ENCODE measurements at regions not wholly inside any gene's neighbourhood (a gene's known extent, or its start where the extent isn't known, plus 50 kb on each side); places are given as distances from the start of the nearest gene placed in this dataset.
"Not testable (repeated sequence)": the region's sequence is repeated elsewhere in the genome, so short reads cannot be mapped to it uniquely, and the experiment has no call there.

DNA sequence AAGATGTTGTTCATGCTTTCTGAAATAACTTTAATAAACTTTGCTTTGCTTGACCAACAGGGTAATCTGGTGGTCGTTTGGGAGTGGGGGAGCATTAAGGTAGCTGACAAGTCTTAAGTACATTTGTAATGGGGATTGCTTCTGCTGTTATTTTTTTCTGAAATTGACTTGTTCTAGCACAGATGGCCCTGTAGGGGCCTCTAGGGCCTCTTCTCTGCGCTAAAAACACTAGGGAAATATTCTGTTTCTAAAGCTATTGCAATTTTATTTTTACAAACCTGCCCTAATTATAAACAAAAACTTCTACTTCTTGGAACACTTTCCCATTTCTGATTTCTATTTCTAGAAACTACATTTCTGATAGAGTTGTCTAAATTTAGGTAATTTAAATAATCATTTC lies 191.3 kb upstream of the KCNJ3 start:
- peak; percentile 18 for DNase-seq

DNA sequence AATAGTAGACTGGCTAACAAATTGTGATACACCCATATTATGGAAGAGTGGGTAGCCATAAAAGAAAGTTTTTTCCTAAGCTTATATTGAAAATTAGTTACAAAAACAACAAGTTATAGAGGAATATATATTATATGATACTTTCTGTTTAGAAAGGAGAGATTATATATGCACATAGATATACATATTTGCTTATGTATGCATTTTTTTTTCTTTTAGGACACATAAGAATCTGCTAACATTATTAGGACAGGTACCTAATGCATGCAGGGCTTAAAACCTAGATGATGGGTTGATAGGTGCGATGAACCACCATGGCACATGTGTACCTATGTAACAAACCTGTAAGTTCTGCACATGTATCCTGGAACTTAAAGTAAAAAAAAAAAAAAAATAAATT lies 179.6 kb upstream of the KCNJ3 start:
- no peak for DNase-seq

DNA sequence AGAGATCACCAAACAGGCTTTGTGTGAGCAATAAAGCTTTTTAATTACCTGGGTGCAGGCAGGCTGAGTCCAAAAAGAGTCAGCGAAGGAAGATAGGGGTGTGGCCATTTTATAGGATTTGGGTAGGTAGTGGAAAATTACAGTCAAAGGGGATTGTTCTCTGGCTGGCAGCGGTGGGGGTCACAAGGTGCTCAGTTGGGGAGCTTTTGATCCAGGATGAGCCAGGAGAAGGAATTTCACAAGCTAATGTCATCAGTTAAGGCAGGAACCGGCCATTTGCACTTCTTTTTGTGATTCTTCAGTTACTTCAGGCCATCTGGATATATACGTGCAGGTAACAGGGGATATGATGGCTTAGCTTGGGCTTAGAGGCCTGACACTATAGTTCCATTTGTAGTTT lies 177.5 kb upstream of the KCNJ3 start:
- not testable (repeated sequence) for DNase-seq

DNA sequence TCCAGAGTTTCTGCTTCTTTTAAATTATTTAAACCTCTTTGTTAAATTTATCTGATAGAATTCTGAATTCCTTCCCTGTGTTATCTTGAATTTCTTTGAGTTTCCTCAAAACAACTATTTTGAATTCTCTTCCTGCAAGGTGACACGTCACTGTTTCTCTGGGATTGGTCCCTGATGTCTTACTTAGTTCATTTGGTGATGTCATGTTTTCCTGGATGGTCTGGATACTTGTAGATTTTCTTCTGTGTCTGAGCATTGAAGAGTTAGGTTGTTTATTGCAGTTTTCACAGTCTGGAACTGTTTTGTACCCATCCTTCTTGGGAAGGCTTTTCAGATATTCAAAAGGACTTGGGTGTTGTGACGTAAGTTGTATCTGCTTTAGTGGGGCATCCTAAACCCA lies 172.3 kb upstream of the KCNJ3 start:
- no peak for DNase-seq

DNA sequence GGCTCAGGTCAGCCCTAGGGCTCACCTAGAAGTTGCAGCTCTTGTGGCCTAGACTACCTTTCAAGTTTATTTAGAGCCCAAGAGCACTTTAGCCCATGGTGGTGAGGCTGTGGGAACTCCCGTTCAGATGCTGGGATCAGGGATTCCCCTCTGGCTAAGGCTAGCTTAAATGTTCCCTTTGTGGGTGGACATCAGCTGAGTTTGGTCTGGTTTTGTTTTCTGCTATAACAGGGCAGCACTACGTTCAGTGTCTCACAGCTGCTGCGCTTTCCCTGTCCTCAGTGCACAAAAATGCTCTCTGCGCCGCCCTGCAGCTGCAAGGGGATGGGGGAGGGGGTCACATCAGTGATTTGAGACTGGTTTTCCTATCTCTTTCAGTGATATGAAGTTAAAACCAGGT lies 170.5 kb upstream of the KCNJ3 start:
- DNase-seq: peak; percentile 30

DNA sequence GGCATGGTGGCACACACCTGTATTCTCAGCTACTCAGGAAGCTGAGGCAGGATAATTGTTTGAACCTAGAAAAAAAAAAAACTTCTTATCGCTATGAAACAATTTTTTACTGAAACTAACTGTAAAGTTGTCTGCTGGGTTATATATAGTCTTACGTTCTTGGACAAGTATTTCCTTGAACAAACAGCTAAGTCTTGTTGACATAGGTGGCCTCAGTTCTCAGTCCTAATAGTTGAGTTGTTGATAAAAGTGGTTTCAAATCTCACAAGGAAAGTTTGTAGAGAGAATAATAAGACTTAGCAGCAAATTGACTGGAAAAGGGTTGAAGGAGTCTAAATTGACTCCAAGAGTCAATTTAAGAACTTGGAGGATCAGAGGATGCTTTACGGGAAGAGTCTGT lies 166.5 kb upstream of the KCNJ3 start:
- DNase-seq: no peak

DNA sequence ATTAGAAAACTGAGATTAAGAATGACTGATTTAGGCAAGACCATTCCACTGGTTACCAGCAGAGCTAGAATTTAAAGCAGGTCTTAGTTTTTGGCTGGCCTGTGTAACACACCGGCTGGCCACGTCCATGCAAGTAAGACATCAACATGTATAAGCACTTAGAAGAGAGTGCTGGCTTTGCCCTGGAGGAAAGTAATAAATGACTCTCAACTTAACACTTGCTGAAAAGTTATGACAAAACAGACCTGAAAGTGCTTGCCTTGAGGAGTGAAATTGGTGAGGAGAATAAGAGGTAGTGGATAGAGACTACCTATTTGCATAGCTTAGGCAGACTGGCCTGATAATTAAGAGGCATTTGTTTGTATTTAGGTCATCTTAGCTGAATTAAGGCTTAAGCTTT lies 165.7 kb upstream of the KCNJ3 start:
- peak; percentile 3 for DNase-seq

DNA sequence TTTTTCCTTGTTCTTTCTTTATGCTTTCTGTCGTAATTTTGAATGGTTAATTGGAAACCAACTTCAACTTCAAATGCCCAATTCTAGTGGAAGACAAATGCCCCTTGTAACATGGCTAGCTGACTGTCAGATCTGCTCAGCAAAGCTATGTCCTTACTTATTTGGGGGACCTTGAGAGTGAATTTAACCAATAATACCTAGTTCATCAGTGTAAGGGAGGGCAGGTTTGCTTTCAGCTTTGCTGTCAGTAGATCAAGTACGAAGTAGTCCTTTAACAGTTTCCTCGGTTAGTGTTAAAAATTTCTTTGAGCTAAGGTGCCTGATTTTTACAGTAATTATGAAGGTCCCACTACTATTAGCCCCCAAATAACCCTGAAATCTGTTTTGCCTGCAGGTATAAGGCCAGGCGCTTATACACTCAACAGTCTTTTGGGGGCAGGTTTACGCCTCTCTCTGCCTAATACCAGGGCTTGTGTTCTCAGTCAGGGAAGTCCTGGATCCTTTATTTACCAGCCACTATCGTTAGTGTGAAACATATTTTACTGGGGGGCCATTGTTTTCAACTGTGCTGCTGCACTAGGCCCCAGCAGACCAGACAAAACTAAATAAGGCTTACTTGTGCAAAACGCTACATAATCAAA lies 165.1 kb upstream of the KCNJ3 start:
- DNase-seq: no peak

DNA sequence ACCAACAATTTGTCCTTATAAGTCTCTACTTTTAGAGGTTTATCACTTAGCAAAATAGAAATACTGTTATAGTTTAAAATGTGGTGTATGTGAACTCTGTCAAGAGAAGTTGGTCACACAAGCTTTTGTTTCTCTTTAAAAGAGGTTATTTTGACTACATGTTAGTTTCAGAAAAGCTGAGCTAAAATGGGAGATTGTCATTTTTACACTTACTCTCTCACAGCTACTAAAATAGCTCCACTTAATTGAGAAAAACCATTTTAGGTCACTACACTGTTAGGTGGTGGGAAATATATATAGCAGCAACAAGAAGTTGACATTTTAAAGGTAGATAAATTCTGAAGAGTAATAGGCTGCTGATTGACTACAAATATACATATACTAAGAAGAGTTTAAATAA lies 161.5 kb upstream of the KCNJ3 start:
- no peak for DNase-seq

DNA sequence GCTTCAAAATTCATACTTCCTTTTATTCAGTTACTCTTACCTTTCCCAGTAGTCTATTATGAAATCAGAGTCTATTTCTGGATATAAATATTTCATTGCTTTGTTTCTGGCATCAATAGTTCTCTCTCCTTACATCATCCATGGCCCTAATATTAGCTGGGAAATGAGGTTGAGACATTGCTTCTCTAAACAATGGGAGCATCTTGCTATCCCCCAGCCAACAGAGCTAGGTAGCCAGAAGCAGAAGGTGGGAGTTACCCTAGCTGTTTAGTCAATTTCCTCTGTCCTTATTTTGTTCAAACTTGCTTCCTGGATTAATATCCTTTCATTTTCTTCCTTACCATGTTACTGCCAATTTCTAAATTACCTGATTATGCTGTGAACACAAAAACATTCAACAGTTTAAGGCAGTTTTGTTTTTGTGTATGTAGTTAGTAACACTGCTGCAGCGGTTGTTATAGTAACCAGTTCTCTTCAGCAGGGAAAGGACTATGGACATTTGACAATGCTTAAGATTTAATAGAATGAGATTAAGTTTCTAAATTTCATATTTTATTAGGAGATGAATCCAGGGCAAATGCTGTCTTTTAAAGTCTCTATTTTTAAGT lies 160.5 kb upstream of the KCNJ3 start:
- peak; percentile 49 for DNase-seq

DNA sequence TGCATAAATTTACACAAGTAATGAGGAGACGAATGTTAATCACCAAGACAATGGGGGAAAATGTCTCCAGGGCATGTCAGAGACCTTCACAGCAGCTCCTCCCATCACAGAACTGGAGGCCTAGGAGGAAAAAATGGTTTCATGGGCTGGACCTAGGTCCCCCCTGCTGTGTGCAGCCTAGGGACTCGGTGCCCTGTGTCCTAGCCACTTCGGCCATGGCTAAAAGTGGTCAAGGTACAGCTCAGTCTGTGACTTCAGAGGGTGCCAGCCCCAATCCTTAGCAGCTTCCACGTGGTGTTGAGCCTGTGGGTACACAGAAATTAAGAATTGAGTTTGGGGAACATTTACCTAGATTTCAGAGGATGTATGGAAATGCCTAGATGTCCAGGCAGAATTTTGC lies 152.2 kb upstream of the KCNJ3 start:
- DNase-seq: peak; percentile 5

DNA sequence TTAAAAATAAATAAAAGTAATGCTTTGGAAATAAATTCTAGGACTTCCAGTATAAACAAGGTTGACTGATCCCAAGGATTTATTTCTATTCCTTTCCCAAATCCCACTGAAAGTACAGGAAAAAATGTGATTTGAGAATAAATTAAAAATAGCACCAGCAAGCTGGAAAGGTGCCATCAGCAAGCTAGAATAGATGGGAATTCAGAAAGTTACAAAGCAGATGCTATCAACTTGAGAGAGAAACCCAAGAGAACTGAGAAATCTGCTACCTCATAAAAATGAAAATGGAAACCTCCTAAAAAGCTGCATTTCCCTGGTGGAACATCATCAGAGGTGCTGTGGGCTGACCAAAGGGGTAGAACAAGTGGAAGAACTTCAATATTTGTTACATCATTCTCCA lies 148.6 kb upstream of the KCNJ3 start:
- no peak for DNase-seq

DNA sequence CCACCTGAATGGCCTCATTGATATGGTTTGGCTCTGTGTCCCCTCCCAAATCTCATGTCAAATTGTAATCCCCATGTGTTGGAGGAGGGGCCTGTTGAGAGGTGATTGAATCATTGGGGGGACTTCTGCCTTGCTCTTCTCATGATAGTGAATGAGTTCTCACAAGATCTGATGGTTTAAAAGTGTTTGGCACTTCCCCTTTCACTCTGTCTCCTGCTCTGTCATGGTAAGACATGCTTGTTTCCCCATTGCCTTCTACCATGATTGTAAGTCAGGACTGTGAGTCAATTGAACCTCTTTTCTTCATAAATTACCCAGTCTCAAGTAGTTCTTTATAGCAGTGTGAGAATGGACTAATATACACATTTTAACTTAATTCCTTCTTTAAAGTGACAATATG lies 146.8 kb upstream of the KCNJ3 start:
- no peak for DNase-seq

DNA sequence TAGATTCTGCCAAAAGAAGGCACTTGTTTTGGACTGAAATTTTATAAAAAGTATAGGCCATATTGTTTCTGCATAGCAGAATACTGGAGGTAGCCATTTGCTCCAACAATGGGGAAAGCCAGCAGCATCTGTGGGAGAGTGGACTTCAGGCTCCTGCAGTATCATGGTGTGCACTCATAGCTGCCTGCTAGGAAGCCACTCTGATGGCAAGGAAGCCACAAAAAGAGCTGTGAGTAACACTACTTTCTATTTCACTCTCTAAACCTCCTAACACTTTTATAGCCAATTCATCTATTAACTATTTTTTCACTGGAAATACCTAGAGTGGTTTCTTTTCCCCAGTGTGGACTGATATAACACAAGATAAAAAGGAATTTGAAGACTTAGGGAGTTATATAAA lies 144.4 kb upstream of the KCNJ3 start:
- DNase-seq: no peak

DNA sequence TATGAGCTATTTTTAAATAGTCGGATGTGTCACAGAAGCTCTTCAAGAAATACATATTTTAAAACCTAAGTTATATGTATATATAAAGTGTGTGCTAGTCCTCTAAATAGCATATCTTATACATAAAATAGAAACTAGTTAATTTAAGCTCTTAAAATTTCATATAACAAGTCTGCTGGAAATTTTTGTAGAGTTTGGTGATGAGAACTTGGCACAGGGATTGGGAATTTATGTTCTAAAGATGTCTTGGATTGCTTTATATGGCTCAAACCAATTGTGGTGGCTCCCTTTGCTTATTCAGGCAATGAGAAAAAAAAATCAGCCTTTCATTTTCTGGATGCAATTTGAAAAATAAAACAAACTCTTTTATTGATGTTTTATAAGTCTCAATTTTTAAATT lies 142.8 kb upstream of the KCNJ3 start:
- no peak for DNase-seq

DNA sequence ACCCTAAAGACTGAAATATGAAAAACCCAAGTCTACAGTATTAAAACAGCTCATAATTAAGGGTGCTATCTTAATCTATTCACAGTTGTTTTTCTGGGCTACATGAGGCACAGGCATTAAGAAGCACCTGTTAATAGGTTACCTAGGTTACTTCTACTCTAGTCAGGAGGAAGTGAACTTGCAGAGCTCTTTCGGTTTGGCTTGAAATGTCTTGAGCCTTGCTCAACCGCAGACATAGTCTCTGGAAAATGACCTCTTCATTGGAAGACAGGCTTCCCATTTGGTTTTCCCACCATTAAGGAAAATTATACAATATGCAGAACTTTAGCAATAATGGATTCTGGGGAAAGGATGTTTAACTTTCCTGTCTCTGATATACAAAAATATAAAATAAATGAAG lies 142.3 kb upstream of the KCNJ3 start:
- DNase-seq: peak; percentile 30

DNA sequence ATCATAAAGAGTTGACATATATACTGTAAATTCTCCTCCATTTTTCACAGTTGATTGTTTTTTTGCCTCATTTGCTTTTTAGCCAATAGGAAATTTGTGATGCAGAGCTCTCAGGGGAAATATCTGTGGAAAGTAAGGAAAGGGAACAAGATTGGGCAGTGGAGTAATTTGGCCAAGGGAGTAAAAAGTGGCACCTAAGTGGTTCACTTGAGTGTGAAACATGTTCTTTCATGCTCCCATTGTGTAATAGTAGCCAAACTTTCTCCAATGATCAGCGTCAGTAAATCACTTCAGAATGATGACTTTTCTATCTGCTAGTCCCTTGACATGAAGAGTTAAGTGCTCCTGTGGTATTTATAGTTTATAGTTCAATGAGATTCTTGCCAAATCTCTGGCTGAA lies 141.9 kb upstream of the KCNJ3 start:
- no peak for DNase-seq

DNA sequence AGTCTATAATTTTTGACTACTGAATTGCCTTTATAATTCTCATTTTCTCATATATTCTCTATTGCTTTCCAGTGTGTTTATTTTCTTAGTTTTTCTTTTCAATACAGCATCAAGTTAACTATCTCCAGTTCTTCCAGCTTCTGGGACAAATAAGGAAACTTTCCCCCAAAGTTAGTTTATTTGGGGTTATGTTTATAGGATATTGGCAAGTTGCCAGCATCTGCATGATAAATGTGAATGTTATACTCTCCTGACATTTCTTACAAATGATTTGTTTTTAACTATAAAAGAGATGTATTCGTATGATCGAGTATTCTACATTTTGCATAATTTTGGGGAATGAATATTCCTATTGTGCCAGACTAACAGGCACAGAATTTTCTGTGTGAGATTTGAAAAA lies 140.6 kb upstream of the KCNJ3 start:
- DNase-seq: no peak

DNA sequence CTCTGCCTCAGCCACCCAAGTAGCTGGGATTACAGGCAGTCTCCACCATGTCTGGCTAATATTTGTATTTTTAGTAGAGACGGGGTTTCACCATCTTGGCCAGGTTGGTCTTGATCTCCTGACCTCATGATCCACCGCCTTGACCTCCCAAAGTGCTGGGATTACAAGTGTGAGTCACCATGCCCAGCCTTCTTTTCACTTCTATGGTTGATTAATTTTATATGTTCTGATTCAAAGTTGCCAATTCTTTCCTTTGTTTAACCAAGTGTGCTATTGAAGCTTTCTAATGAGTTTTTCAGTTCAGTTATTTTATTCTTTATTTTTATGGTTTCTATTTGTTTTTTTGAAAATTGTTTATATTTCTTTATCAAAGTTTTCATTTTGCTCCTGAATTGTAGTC lies 133.1 kb upstream of the KCNJ3 start:
- no peak for DNase-seq

DNA sequence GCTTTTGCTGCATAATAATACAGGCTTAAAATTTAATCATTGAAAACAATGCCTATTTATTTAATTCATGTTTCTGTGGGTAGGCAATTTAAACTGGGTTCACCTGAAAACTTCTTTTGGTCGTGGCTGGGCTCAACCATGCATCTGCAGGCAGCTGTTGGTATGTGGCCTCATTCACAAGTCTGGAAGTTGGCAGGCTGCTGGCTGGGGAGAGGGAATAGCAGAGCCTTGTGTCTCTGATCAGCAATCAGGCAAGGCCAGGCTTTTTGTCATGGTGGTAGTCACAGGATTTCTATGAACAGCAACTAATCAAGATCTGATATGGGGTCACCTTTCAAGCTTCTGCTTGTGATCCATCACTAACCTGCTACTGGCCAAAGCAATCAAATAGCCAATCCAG lies 130.1 kb upstream of the KCNJ3 start:
- no peak for DNase-seq

DNA sequence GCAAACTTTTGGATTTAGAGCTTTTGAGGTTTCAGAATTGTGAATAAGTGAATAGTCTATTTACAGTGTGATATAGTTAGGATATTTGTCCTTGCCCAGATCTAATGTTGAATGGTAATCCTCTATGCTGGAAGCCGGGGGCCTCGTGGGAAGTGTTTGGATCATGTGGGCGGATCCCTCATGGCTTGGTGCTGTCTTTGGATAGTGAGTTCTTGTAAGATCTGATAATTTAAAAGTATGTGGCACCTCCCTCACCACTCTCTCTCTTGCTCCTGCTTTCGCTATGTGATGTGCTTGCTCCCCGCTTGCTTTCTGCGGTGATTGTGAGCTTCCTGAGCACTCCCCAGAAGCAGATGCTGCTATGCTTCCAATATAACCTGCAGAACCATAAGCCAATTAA lies 128.0 kb upstream of the KCNJ3 start:
- DNase-seq: no peak

DNA sequence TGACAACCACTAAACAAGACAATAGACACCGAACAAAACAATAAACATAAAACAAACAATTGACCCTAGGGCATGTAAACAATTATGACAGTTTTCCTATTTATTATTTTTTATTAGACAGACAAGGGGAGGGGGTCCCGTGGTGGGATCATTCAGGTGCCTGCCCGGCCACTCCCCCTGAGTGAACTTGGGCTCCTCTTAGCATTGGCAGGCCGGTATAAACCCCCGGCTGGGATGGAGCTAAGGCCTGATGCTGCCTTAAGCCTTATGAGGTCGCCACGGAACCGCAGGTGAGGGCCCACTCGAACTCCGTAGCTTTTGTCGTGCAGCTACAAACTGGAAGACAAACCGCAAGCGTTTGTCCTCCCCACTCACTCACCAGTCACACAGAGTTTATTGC lies 121.8 kb upstream of the KCNJ3 start:
- not testable (repeated sequence) for DNase-seq

DNA sequence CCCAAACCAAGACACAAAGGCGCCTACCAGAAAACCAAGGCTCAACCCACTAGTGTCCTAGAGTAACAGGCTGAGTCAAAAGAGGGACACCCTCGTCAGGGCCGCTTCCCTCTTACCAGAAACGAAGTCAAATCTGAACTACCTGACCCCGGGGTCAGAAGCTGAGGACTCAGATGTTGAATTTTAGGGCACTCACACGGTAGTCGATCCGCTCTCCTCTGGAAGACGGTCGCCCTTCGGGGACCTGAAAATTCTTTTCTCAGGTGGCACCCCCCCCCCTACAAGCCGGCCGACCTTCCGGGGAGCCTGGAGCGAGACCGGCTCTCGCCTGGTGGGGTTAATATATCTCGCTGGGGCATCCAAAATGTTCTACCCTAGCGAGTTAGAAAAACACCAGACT lies 121.1 kb upstream of the KCNJ3 start:
- no peak for DNase-seq

DNA sequence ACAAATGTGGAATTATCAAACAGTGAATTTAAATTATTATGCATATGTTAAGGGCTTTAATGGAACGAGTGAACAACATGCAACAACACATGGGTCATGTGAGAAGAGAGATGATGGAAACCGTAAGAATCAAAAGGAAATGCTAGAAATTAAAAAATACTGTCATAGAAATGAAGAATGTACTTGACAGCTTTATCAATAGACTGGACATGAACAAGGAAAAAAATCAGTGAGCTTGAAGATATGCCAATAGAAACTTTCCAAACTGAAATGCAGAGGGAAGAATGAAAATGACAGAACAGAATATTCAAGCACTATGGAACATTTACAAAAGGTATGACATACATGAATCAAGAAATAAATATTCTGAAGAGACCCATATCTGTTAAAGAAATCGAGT lies 117.7 kb upstream of the KCNJ3 start:
- DNase-seq: no peak

DNA sequence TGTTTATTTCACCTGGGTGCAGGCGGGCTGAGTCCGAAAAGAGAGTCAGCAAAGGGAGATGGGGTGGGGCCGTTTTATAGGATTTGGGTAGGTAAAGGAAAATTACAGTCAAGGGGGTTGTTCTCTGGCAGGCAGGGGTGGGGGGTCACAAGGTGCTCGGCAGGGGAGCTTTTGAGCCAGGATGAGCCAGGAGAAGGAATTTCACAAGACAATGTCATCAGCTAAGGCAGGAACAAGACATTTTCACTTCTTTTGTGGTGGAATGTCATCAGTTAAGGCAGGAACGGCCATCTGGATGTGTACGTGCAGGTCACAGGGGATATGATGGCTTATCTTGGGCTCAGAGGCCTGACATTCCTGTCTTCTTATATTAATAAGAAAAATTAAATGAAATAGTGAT lies 115.8 kb upstream of the KCNJ3 start:
- DNase-seq: not testable (repeated sequence)

Measured in DMS53 (cell line).